ENCODE measurements at regions not wholly inside any gene's neighbourhood (a gene's known extent, or its start where the extent isn't known, plus 50 kb on each side); places are given as distances from the start of the nearest gene placed in this dataset.

DNA sequence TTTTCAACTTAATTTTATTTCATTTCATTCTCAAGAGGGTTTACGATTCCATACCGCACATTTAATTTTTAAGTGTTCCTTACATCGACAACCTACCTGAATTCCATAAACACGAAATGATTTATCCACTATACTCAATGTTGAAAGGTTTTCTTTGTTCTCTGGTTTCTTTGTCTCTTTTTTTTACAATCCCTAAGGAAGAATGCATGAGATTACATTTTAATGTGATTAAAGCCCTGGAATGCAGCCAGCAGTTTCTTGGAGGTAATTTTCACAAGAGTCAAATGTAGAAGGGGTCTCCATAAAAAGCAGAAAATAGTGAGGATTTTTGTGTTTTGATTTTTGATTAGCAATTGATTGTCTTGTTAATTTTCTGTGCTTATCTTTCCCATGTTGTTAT, 59.2 kb upstream of the ADCY1 start:
- no peaks in the 10 kb centered on the region for H3K36me3 ChIP-seq
- H3K4me3 ChIP-seq: no peak overlapping the region
- no peaks in the 10 kb centered on the region for H3K9me3 ChIP-seq (ENCODE audit: low read depth)
- DNase-seq (ENCODE audit: low read depth in 1 of 2, low spot score in 1 of 2): no peak
- TF ChIP-seq, protein P1, sequence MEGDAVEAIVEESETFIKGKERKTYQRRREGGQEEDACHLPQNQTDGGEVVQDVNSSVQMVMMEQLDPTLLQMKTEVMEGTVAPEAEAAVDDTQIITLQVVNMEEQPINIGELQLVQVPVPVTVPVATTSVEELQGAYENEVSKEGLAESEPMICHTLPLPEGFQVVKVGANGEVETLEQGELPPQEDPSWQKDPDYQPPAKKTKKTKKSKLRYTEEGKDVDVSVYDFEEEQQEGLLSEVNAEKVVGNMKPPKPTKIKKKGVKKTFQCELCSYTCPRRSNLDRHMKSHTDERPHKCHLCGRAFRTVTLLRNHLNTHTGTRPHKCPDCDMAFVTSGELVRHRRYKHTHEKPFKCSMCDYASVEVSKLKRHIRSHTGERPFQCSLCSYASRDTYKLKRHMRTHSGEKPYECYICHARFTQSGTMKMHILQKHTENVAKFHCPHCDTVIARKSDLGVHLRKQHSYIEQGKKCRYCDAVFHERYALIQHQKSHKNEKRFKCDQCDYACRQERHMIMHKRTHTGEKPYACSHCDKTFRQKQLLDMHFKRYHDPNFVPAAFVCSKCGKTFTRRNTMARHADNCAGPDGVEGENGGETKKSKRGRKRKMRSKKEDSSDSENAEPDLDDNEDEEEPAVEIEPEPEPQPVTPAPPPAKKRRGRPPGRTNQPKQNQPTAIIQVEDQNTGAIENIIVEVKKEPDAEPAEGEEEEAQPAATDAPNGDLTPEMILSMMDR (IDR thresholded peaks at IDR 0.05; ENCODE audit: low read depth, low read length): no peak
- H3K4me1 ChIP-seq (ENCODE audit: low read depth): peaks cover 31% of the 10 kb centered on the region
- no peak overlapping the region for H3K27ac ChIP-seq
- no peaks in the 10 kb centered on the region for H3K27me3 ChIP-seq

DNA sequence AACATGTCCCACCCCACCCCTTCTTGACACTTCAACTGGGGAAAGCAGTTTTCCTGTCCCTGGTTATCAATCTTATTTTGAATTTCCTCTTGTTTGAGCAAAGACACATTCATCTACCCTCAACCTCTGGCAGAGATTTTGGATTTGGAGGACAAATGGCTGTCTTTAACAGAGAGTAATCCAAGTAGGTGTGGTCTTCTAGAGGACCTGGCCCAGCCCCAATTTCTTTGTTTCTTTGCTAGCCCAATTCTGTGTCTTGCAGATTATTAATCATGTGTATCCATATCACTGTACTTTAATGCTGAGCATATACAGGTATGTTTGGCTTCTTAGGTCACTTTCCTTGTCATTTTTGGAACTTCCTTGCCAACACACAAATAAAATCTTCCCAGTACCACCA, 58.8 kb upstream of the ADCY1 start:
- H3K36me3 ChIP-seq: no peaks in the 10 kb centered on the region
- H3K4me3 ChIP-seq: no peak overlapping the region
- TF ChIP-seq, protein P1 (IDR thresholded peaks at IDR 0.05; ENCODE audit: low read depth, low read length): no peak
- peaks cover 27% of the 10 kb centered on the region for H3K4me1 ChIP-seq (ENCODE audit: low read depth)
- no peak overlapping the region for H3K27ac ChIP-seq
- no peak for DNase-seq (ENCODE audit: low read depth in 1 of 2, low spot score in 1 of 2)
- H3K9me3 ChIP-seq (ENCODE audit: low read depth): no peaks in the 10 kb centered on the region
- H3K27me3 ChIP-seq: no peaks in the 10 kb centered on the region
